Mucosa of gallbladder (tissue), 1 donor: ENCODE measurements at regions not wholly inside any gene's neighbourhood (a gene's known extent, or its start where the extent isn't known, plus 50 kb on each side); places are given as distances from the start of the nearest gene placed in this dataset.
"Not testable (repeated sequence)": the region's sequence is repeated elsewhere in the genome, so short reads cannot be mapped to it uniquely, and the experiment has no call there.

Experiments
- DNase-seq: peaks from one replicate; pipeline ENCODE4 v3.0.0-alpha.2; 2020; ENCODE audit warnings: low spot score
- donor health status: DM: no; HTN: no; CAD: no.

DNA sequence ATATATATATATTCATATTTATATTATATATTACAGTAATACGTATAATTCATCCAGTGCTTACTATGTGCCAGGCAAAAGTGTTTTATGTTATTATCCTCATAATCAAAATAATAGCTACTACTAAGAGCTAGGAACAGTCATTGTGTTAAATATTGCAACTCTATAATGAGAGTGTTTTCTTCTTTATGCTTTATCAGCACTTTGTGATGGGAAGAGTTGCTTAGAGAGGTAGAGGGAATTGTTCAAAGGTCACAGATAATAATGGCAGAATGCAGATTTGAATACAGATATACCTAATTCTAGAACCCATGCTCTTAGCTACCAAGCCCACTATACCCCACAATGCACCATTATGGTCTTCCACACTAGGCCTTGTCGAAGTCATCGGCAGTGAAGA is 318.8 kb upstream of the PPARGC1A start:
- DNase-seq = no peak

DNA sequence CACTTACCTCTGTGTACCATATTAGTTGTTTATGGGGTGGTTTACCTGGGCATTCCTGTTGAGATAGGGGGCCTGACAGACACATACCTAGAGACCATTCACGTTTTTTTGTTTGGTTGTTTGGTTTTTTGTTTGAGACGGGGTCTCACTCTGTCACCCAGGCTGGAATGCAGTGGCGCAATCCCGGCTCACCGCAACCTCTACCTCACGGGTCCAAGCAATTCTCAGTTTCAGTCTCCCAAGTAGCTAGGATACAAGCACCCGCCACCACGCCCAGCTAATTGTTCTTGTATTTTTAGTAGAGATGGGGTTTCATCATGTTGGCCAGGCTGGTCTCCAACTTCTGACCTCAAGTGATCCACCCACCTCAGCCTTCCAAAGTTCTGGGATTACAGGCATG is 314.9 kb upstream of the PPARGC1A start:
- DNase-seq = not testable (repeated sequence)

DNA sequence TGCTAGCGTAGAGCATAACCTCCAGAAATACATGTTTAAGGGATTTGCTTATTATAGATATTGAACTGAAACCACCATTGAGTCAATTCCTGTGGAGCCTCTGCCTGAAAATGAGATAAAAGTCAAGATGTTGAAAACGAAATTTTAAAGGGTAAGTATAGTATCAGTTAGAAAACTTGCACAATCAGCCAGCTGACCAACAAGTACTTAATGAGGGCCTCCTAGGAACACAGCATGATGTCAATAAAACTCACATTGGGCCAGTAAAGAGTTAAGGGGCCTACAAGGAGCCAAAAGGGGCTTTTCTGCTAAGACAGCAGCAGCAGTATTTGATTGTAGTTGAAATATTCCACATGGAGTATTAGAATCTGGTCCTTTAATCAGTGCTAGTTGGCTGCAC is 314.1 kb upstream of the PPARGC1A start:
- no peak for DNase-seq

DNA sequence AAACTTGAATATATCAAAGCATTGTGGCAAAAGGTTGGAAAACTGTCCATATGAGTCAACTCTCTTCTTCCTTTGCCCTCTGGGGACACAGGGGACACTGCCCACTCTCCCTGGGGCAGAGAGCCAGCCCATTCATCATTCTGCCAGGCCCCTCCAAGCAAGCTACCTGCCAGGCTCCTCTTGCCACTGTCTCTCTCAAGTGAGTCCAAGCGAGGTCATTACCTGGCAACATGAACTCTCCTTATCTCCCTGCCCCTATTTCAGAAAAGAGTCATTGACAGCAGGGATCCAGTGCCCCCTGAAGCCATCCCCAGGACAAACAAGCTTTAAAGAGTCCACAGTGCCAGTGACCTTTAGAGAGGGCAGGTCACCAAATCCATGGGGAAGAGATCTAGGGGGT is 312.7 kb upstream of the PPARGC1A start:
- DNase-seq = no peak

DNA sequence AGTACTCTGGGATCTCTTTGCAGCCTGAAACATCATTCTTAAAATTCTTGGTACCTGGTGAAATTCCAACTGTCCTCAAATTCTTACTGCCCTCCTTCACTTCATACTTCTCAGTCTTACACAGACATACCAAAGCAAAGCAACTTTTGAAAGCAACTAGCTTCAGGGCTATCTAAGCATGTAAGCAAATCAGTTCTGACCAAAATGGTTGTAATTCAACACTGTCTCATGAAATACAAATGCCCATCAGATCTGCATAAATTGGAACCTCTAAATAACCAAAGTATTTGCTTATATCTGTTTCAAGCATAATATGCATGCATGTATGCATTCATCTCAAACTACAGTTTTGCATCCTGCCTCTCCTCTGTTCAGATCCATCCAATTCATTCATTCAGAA is 308.1 kb upstream of the PPARGC1A start:
- DNase-seq = no peak

DNA sequence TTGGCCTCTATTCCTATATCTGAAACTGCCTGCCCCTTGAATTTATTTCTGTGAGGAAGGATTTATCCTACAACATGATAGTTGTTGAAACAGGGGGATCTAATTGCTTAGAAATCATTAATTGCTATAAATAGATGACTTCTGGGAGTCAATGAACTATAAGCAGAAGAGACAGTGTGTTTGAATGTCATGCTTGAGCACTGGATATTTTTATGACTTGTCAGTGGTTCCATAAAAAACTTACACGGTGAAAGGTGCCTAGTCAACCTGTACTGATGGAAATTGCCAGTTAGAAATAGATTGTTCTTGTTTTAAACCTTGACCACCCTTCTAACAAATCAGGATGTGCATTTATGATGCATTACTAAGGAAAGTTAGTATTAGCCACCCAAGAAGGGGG is 306.9 kb upstream of the PPARGC1A start:
- DNase-seq = no peak

DNA sequence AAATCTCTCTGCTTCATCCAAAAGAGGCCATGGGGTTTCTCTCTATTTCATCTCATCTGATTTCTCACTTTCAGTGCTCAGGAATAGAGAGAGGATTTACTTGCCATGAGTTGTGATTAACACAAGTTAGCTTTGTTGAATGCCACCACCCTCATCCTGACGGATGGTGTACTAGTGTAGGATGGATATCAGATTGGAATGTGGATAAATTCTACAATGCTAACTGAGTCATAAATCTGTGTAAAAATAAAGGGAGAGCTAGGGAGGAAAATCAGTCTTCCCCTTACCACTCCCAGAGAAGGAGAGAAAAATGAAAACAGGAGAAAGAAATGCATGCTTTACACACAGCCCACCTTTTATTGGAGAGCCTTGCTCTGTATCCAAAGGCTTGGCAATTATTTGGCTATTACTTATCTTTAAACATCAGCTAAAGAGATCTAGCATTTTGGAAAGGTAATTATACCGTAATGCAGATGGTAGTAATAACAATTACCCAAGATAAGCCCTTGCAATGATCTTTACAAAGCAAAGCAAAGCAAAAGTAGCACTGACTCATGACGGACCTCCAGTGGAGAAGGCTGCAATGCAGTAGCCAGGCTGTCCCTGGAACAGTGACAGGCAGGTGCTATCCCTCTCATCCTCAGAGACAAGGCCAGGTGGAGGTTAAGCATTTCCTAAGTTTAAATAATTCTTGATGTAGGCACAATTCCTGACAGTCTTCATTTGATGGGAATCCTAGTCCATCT is 306.3 kb upstream of the PPARGC1A start:
- DNase-seq = no peak

DNA sequence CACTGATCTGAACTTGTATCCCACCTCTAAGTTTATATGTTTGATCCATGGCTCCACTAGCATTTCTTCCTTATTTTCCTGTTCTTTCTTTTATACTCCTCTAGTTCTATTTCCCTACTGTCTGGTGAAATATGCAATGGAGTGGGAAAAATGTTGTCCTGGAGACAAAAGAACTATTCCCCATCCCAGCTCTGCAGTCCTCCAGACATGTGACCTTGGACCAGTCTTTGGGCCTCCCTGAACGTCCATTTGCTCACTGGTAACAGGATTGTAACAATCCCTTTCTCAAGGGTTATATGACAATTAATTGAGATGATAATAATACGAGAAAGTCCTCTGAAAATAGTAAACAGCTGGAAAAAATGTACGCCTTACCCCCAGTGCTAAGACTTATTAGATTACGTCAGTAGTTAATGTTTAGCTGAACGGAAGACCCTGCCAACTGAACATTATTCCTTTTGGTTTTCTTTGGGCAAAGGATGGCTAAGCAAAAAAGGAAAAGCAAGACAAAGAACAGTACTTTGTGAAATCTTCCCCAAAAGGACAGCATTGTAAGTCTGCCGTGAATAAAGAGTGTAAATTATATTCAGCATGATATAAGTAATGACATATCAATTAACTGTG is 302.3 kb upstream of the PPARGC1A start:
- no peak for DNase-seq

DNA sequence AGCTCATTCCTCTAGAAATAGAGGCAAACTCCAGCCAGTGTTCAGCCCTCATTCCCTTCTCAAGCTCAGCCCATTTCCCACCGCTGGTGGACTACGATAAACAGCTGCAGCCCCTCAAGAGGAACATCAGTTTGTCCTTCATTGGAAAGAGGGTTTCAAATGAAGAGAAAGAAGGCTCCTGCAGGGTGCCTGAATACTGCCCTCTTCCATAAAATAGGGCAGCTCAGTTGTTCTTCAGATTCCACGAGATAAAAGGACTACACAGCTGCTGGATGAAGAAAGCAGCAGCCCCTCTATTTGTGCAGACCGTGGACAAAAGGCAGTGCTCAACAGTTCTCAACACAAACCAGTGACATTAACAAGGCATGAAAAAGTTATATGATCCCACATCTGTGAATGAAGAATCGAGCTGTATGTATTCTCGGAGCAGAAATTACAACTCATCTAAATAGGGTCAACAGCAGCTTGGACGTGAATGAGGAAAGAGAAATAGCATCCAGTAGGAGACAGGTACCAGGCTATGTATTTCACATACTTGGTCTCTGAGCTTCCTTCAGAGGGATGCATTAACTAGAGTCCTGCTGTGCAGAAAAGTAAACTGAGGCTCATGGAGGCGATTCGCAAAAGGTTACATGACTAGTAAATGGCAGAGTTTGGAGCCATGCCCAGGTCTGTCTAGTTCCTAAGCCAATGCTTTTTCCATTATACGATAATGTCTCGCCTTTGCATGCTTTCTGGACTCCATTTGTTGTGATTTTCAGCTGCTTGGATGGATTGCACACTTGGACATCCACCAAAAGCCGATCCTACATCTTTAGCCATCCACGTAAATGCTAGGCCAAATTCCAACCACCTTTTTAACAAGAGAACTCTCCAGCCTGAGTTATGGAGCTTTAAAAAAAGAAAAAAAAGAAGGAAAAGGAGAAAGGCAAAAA is 301.2 kb upstream of the PPARGC1A start:
- DNase-seq = no peak

DNA sequence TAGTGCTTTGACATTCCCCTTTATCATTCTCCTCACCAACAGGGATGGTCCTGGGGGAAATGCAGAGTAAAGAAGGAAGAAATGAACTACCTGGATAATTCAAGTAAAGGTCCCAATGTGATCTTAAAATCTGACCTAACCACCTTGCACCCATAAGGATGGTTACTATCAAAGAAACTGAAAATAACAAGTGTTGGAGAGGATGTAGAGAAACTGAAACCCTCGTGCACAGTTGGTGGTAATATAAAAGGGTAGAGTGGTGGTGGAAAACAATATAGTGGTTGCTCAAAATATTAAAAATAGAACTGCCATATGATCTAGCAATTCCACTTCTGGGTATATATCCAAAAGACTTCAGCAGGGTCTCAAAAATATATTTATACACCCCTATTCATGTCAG is 298.6 kb upstream of the PPARGC1A start:
- no peak for DNase-seq

DNA sequence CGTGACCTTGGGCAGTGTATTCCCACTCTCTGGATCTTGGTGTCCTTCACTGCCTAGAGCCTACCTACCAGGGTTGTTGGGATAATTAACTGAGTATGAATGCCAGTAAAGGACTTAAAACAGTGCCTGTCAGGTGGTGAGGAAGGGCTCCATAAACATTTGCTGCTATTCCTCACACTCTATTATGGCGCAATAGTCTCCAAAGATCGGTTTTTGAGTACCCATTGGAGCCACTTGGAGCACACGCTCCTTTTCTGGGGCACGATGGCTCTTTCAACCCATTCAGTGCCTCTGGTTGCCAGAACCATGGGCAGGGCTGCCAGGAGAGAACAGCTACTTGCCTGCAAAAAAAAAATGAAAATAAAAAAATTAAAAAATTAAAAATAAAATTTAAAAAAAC is 296.6 kb upstream of the PPARGC1A start:
- no peak for DNase-seq

DNA sequence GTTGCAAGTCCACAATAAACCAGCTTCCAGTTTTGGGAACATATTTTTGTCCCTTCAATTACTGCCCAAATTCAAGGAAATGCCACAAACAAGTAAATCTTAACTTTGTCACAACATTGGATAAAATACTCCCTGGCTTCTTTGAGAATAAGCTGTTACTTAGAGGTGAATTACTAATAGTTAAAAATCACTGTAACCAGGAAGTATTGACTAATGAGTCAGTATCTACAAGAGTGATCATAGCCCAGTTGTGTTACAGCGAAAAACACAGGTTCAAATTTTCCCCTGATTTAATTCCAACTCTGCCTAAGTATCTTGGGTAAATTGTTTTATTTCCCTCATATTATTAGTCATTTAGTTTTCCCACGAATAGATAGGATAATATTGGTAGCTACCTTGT is 291.2 kb upstream of the PPARGC1A start:
- DNase-seq = no peak

DNA sequence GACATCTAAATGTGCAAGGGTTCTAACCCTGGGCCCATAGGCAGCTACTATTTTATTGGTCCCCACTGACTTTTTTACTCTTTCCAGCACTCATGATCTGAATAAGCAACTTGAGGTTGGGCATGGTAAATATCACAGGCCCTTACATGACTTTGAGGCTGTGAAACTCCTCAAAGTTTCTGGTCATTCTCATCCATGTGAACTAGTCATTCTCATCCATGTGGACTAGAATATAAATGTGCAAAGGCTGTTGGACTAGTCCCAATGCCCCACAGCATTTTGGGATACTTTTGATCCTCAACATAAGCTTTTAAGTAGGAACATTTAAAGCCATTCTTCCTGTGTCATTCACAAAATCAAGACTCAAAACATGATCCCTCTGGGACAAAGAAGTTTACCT is 290.7 kb upstream of the PPARGC1A start:
- DNase-seq = no peak

DNA sequence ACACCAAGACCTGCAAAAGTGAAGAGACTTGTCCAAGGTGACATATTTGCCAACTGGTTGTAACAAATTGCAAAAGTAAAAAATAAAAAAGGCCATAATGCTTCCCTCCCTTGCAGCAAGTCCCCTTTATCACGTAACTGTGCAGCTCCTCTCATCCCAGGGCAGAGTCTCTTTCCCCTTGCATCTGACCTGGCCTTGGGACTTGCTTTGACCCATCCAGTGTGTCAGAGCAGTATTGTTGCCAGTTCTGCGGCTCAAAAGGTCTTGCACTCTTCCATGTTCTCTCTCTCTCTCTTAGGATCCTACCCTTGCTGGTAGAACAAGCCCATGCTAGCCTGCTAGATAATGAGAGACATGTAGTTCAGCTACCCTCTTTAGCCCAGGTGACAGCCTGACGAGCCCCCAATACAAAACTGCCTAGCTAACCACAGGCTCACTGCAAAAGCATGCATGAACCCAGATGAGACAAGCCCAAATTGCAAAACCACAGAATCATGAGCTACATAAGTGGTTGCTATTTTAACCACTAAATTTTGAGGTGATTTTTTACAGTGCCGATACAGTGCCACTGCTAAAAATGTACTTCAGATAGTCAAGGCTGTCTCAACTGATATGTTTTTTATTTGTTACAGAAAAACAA is 289.5 kb upstream of the PPARGC1A start:
- DNase-seq = no peak

DNA sequence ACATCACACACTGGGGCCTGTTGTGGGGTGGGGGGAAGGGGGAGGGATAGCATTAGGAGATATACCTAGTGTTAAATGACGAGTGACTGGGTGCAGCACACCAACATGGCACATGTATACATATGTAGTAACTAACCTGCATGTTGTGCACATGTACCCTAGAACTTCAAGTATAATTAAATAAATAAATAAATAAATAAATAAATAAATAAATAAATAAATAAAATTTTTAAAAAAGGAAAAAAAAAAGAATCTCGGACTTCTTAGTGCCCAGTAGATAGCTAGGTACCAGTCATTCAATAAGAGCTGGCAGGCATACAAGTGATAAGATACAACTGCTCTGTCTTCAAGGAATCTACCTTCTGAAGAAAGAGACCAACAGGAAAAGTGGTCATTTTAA is 287.6 kb upstream of the PPARGC1A start:
- DNase-seq = not testable (repeated sequence)

DNA sequence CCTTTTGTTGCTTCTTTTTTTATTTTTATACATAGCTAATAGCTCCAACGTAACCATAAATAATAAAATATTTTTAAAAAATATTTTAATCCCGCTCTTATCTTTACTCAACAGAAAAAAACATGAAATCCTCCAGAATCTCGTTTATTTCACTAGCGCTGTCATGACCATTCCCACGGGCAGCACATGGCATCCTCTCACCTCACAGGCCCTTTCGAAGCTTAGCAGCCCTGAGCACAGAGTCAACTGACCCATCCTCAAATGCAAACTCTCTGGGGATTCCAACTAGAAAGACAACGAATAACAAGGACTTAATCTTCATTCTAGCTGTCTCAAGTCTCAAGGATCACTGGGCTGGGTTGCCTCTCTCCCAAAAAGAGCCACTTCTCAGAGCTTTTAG is 285.9 kb upstream of the PPARGC1A start:
- no peak for DNase-seq

DNA sequence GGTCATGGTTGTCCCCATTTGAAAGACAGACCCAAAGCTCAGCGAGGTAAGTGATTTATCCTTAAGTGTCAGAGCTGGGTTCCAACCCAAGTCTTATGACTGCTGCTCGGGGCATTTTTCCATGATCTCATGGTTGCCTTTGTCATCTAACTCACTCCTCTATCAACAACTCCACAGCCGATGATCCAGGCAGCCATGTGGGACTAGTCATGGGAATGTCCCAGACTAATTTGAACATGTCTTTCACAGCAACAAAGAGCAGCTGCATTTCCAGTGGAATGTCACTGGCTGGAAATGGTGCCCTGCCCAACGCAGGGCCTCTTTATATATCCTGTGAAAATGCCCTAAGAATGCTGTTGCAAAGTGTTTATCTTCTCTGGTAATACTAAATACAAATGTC is 284.8 kb upstream of the PPARGC1A start:
- DNase-seq = no peak

DNA sequence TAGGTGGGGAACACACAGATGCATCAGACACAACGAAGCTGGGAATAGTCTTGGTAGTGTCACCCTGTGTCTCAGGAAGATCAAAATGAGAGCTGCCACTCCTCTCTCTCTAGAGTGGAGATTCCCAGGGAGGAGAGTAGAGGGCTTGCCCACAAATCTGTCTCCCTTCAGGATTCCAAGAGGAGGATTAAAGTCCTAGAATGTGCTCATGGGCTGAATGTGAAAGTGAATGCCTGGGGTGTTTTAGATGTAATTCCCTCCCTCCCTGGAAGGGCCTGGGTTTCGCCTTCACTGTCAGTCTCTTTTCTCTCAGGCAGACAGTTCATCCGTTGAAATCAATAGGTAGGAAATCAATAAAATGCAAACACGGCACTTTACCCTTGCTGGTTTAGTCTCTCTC is 282.6 kb upstream of the PPARGC1A start:
- no peak for DNase-seq

DNA sequence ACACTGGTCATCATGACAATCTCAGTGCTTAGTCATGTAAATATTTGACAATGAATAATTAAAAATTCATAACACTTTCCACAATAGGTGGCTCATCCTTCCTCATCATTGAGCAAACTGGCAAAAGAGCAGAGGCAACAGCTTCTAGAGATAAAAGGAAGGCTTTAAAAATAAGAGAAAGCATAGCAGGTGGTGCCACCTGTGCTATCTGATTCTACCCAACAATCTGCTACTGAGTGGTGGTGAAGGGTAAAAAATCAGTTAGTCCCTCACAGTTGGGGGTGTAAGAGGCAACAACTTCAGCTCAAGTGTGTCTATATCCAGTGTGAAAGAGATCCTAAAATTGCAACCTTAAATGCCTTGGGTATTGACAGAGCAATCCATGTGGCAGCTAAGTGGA is 280.1 kb upstream of the PPARGC1A start:
- DNase-seq = no peak

DNA sequence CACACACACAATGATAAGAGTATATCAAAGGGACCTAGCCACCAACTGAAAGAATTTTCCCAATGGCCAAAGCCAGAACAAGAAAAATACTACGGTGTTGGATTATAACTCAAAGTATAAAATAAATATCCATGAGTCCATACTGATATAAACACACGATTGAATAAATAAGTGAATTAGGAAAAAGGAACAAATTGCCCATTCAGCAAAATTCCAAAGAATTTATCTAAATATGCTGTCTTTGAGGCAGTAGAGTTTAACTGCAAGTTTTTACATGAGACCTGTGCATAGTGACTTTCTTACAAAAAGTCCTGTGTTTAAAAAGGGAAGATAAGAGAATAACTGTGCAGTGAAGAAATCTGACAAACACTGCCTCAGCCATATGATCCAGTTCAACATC is 278.8 kb upstream of the PPARGC1A start:
- no peak for DNase-seq

DNA sequence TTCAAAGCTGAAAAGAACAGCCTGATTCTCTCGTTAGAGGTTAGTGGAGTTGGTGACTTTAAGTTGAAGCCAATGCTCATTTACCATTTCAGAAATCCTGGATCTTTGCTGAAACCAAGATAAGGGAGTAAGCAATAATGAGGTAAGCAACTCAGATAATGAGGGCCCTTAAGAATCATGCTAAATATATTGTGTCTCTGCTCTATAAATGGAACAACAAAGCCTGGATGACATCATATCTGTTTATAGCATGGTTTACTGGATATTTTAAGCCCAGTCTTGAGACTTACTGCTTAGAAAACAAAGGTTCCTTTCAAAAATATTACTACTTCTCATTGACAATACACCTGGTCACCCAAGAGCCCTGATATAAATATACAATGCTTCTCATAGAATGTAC is 276.7 kb upstream of the PPARGC1A start:
- no peak for DNase-seq

DNA sequence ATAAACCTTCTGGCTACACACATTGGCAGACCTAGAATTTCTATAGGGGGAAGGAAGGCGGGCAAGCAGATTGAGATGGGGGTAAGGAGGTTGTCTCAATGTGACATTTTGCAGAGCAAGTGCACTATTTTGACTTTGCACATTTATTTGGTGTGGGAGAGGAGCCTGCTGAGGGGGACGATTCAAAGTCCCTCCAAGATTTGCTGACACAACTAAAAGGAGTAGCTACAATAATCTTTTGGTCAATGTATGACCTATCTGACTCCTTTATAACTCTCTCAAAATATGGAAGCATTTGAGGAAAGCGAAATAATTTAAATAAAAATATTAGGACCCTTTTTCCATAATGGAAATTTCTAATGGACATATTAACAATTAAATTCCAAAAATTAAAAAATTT is 274.9 kb upstream of the PPARGC1A start:
- DNase-seq = no peak
